ENCODE measurements at regions not wholly inside any gene's neighbourhood (a gene's known extent, or its start where the extent isn't known, plus 50 kb on each side); places are given as distances from the start of the nearest gene placed in this dataset.

DNA sequence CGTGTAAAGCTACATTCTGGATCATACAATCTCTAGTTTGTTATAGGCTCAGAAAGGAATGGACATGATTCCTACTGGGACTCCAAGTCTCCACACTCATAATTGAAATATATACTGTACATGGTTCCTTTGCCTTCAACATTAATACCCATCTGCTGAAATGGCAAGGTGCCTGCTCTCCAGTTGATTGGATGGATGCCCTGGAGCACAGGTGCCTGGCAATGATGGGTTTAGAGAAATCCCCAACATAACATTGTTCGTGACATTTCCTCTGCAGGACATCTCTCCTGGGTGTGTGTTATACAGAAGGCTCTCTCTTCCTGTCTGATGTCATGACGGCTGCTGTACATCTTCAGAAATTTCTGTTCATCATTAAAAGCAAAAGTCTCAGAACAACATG is 449.7 kb upstream of the CWC22 start:
- TF ChIP-seq, protein P1, sequence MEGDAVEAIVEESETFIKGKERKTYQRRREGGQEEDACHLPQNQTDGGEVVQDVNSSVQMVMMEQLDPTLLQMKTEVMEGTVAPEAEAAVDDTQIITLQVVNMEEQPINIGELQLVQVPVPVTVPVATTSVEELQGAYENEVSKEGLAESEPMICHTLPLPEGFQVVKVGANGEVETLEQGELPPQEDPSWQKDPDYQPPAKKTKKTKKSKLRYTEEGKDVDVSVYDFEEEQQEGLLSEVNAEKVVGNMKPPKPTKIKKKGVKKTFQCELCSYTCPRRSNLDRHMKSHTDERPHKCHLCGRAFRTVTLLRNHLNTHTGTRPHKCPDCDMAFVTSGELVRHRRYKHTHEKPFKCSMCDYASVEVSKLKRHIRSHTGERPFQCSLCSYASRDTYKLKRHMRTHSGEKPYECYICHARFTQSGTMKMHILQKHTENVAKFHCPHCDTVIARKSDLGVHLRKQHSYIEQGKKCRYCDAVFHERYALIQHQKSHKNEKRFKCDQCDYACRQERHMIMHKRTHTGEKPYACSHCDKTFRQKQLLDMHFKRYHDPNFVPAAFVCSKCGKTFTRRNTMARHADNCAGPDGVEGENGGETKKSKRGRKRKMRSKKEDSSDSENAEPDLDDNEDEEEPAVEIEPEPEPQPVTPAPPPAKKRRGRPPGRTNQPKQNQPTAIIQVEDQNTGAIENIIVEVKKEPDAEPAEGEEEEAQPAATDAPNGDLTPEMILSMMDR (IDR thresholded peaks at IDR 0.05; ENCODE audit: low read depth, low read length): no peak
- no peak for DNase-seq (ENCODE audit: low read depth, low spot score)
- no peak overlapping the region for H3K4me3 ChIP-seq (ENCODE audit: low read depth, low read length)
- in situ Hi-C loops (cut with HindIII; ENCODE audit: low sequenced_read_pairs): no loop called here

DNA sequence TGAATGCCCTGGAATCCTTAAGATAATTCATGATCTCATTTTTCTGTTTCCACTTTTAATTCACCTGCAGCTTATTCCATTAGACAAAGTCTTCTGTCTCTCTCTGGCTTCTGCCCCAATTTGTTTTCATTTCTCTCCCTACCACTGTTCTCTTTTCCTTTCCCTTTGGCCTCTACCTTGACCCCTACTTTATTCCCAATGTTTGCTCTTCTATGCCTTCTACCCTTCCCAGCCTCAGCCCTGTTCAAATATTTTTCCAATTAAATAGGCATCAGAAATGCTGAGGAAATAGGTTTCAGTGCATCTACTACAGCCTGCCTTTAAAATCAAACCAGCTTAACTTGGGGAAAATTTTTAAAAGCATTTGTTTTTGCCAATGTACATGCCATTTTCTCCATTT is 443.7 kb upstream of the CWC22 start:
- in situ Hi-C loops (cut with HindIII; ENCODE audit: low sequenced_read_pairs): no loop called here
- no peak for DNase-seq (ENCODE audit: low read depth, low spot score)
- H3K4me3 ChIP-seq (ENCODE audit: low read depth, low read length): no peak overlapping the region
- TF ChIP-seq, protein P1 (IDR thresholded peaks at IDR 0.05; ENCODE audit: low read depth, low read length): no peak

DNA sequence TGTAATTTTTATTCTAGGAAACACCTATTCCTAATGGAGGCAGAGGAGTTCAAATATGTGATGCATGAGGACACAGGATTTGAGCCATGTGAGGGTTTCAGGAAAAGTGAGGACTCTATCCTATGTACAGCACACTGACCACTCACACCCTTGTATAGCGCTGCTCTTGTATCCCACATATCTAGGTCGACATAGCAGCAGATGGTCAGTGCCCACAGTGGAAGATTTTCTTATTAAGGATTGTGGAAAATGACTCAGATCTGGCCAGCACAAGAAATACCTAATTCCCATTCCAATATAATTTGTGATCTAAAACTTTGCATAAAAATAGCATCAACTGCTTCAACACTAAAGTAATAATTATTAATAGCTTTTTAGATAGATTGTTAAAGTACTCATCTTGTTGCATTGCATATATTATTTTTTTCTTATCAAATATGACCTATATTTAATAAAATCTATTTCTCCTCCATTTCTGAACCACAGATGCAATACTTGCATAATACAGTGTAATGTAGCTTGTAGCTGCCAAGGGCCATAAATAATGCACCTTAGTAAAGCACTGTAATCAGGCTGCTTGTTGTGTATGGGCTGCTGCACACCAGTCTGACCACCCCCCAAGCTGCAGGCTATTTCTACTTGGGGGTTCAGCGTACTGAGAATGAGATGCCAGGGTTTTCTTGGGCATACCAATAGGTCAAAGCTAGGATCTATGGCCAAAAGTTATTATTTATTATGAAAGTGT is 442.2 kb upstream of the CWC22 start:
- in situ Hi-C loops (cut with HindIII; ENCODE audit: low sequenced_read_pairs): no loop called here
- DNase-seq (ENCODE audit: low read depth, low spot score): peak; percentile 7
- TF ChIP-seq, protein P1 (IDR thresholded peaks at IDR 0.05; ENCODE audit: low read depth, low read length): no peak
- no peak overlapping the region for H3K4me3 ChIP-seq (ENCODE audit: low read depth, low read length)

DNA sequence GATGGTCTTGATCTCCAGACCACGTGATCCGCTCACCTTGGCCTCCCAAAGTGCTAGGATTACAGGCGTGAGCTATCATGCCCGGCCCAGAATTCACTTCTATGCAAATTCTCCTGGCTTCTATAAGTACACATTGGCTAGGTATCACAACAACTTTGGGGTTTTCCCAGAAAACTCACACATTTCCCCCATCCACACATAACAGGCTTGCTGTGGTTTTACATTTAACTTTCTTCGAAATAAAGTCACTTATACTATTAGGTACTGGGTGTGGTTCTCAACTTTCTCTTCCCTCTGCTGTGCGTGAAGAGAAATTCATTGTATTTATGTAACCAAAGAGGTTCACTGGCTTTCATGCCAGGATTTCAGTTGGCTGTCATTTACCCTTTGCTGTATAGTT is 439.4 kb upstream of the CWC22 start:
- no peak for DNase-seq (ENCODE audit: low read depth, low spot score)
- no peak overlapping the region for H3K4me3 ChIP-seq (ENCODE audit: low read depth, low read length)
- TF ChIP-seq, protein P1 (IDR thresholded peaks at IDR 0.05; ENCODE audit: low read depth, low read length): no peak
- in situ Hi-C loops (cut with HindIII; ENCODE audit: low sequenced_read_pairs): no loop called here

DNA sequence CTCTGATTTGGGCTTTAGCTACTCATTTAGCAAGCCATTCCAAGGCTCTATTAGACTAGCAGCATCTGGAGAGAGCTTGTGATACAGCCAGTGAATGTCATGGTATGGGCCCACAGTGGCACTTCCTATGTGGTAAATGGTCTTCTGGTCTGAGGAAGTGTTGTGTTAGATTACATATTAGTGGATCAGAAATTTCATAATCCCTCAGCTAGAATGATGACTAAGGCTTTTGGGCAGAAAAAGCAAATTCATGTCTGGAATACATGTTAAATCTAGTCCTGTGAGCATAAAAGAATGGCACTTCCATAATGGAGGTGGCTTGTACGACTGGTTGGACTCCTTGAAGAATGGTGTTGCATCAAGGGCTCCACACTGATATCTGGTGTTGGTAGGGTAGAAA is 436.8 kb upstream of the CWC22 start:
- in situ Hi-C loops (cut with HindIII; ENCODE audit: low sequenced_read_pairs): no loop called here
- TF ChIP-seq, protein P1 (IDR thresholded peaks at IDR 0.05; ENCODE audit: low read depth, low read length): no peak

DNA sequence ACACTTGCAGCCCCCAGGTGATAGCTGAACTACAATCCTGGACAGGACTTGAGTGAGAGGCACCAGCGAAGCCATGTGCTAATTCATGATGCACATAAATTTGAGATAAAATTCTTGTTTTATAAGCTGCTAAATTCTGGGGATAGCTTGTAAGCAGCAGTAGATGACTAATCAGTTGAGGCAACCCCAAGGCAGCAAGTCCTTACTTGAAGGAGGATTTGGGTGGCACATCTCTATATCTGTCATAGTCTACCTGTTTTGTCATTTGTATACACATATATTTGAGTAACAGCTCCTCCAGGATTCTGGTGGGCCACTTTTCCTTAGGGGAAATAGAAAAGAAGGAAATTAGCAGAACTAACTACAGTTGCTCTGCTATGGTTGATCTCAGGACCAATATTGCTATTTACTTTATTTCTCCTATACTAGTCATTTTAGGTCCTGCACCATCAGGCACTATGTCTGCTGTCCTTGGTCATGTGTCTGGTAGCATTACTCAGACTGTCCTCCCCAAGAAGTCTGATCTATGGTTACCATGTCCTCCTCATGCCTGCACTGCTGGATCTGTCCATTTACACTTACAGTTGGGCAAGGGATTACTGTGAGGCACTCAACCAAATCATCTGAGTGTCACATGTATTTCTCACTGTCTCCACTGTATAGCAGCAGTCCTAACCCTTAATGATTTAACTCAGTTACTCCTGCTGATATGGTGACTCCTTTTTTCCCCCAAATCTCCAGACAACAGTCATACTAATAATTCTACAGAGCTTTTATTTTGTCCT is 436.0 kb upstream of the CWC22 start:
- TF ChIP-seq, protein P1 (IDR thresholded peaks at IDR 0.05; ENCODE audit: low read depth, low read length): no peak
- no peak for DNase-seq (ENCODE audit: low read depth, low spot score)
- no peak overlapping the region for H3K4me3 ChIP-seq (ENCODE audit: low read depth, low read length)
- in situ Hi-C loops (cut with HindIII; ENCODE audit: low sequenced_read_pairs): no loop called here

More for the DNA sequence above, 436.8 kb upstream of the CWC22 start:
- DNase-seq (ENCODE audit: low read depth, low spot score): no peak
- H3K4me3 ChIP-seq (ENCODE audit: low read depth, low read length): no peak overlapping the region

Measured in astrocyte of the spinal cord (primary cell).